HL-60 (cell line): ENCODE measurements at regions not wholly inside any gene's neighbourhood (a gene's known extent, or its start where the extent isn't known, plus 50 kb on each side); places are given as distances from the start of the nearest gene placed in this dataset.

ENCODE experiments used
- DNase-seq, 2 experiments: peaks; one replicate each; pipeline ENCODE4 v3.0.0-alpha.2; 2010 to 2020; ENCODE audit warnings: low read depth in 1 of 2, low spot score in 1 of 2
- H3K27ac ChIP-seq: fragments of 250-450 bp; sonication (Bioruptor Pico); replicated peaks from 2 replicates; pipeline ENCODE4 v1.5.1; 2020; ENCODE audit warnings: mild to moderate bottlenecking, moderate library complexity
- H3K27me3 ChIP-seq: fragments of 250-450 bp; sonication (Bioruptor Pico); 2 replicates; pipeline ENCODE4 v1.5.1; 2021; ENCODE audit warnings: mild to moderate bottlenecking, moderate library complexity; ENCODE audit not compliant: insufficient read depth, poor library complexity, severe bottlenecking
- H3K4me3 ChIP-seq: replicated peaks from 2 replicates; pipeline ENCODE4 v1.5.1; 2011; ENCODE audit warnings: mild to moderate bottlenecking, control low read depth, low read length; ENCODE audit not compliant: insufficient read depth
- CTCF ChIP-seq: IDR thresholded peaks from one replicate; pipeline ENCODE4 v1.5.1; 2011; ENCODE audit warnings: low read length, control low read depth, inconsistent platforms; ENCODE audit not compliant: insufficient read depth
- GABPA ChIP-seq: IDR thresholded peaks from 2 replicates; pipeline ENCODE4 v1.6.1; 2012; ENCODE audit warnings: low read depth
- POLR2AphosphoS5 ChIP-seq: IDR thresholded peaks from 2 replicates; pipeline ENCODE4 v1.6.1; 2012; ENCODE audit warnings: low read depth
- REST ChIP-seq: IDR thresholded peaks from 2 replicates; pipeline ENCODE4 v1.6.1; 2012; ENCODE audit warnings: low read depth; ENCODE audit not compliant: insufficient replicate concordance
- SPI1 ChIP-seq: IDR thresholded peaks from 2 replicates; pipeline ENCODE4 v1.6.1; 2012; ENCODE audit warnings: low read depth, mild to moderate bottlenecking, borderline replicate concordance

- no peak for TF ChIP-seq SPI1
- TF ChIP-seq CTCF = no peak
- TF ChIP-seq POLR2AphosphoS5 = no peak
- no peak for TF ChIP-seq REST
- no peak for TF ChIP-seq GABPA
- no peak for DNase-seq
- Histone ChIP-seq H3K27ac (no peak overlapping the region), H3K27me3 (no peaks in the 10 kb centered on the region), H3K4me3 (no peak overlapping the region)
Measured at GRCh38 chr11:119993722-119994121, 144.2 kb downstream of the TRIM29 start.

- no peak for DNase-seq
- Histone ChIP-seq H3K4me3 (no peak overlapping the region), H3K27ac (no peak overlapping the region), H3K27me3 (no peaks in the 10 kb centered on the region)
- TF ChIP-seq REST = no peak
- TF ChIP-seq POLR2AphosphoS5 = no peak
- no peak for TF ChIP-seq CTCF
- no peak for TF ChIP-seq GABPA
- no peak for TF ChIP-seq SPI1
Measured at GRCh38 chr11:119992171-119993051, 145.5 kb downstream of the TRIM29 start.

- Histone ChIP-seq H3K27me3 (no peaks in the 10 kb centered on the region), H3K4me3 (no peak overlapping the region), H3K27ac (no peak overlapping the region)
- TF ChIP-seq REST = no peak
- no peak for TF ChIP-seq POLR2AphosphoS5
- TF ChIP-seq CTCF = no peak
- TF ChIP-seq GABPA = no peak
- DNase-seq = no peak
Measured at GRCh38 chr11:119991669-119992068, 146.2 kb downstream of the TRIM29 start.
